ENCODE measurements at regions not wholly inside any gene's neighbourhood (a gene's known extent, or its start where the extent isn't known, plus 50 kb on each side); places are given as distances from the start of the nearest gene placed in this dataset.

- Histone ChIP-seq H3K36me3 (replicated peaks in 1 of 2) (no peaks in the 10 kb centered on the region), H3K4me3 (no peak overlapping the region), H3K9me3 (replicated peaks in 1 of 3) (no peaks in the 10 kb centered on the region), H3K27me3 (no peaks in the 10 kb centered on the region), H3K4me1 (replicated peaks in 1 of 2) (no peaks in the 10 kb centered on the region), H3K27ac (no peak overlapping the region)
- TF ChIP-seq CTCF (IDR thresholded peaks at IDR 0.05) (no peak), POLR2A (IDR thresholded peaks at IDR 0.05) (no peak)
- intact Hi-C loops (cut with DNase I), result no loop called here
- WGBS, 4 donors, result 84 to 90% (median 87%) methylated on average over 5 of the region's 5 CpGs
- DNase-seq, result no peak
Measured at GRCh38 chr3:189393598-189393997, 221.8 kb downstream of the TPRG1 start.

- no peaks in the 10 kb centered on the region for H3K9me3 ChIP-seq (replicated peaks in 1 of 3)
- no peak for DNase-seq
- no peaks in the 10 kb centered on the region for H3K36me3 ChIP-seq (replicated peaks in 1 of 2)
- 75 to 82% (median 78%) methylated on average over 7 of the region's 7 CpGs for WGBS, 4 donors
- H3K27me3 ChIP-seq, result no peaks in the 10 kb centered on the region
- no peak overlapping the region for H3K27ac ChIP-seq
- TF ChIP-seq POLR2A (IDR thresholded peaks at IDR 0.05) (no peak), CTCF (IDR thresholded peaks at IDR 0.05) (no peak)
- intact Hi-C loops (cut with DNase I), result no loop called here
- H3K4me1 ChIP-seq (replicated peaks in 1 of 2), result no peaks in the 10 kb centered on the region
- no peak overlapping the region for H3K4me3 ChIP-seq
Measured at GRCh38 chr3:189394599-189395121, 222.9 kb downstream of the TPRG1 start.

GRCh38 chr3:189395825-189396224 is 224.1 kb downstream of the TPRG1 start:
- TF ChIP-seq POLR2A (IDR thresholded peaks at IDR 0.05), result no peak
- TF ChIP-seq CTCF (IDR thresholded peaks at IDR 0.05), result no peak
- Histone ChIP-seq H3K9me3 (replicated peaks in 1 of 3) (no peaks in the 10 kb centered on the region), H3K27me3 (no peaks in the 10 kb centered on the region), H3K27ac (no peak overlapping the region), H3K4me3 (no peak overlapping the region), H3K36me3 (replicated peaks in 1 of 2) (no peaks in the 10 kb centered on the region), H3K4me1 (replicated peaks in 1 of 2) (no peaks in the 10 kb centered on the region)
- intact Hi-C loops (cut with DNase I), result no loop called here
- 83 to 92% (median 87%) methylated on average over 3 of the region's 3 CpGs for WGBS, 4 donors
- no peak for DNase-seq

- DNase-seq, result no peak
- H3K9me3 ChIP-seq (replicated peaks in 1 of 3), result peaks cover 0 to 10% (median 0%) of the 10 kb centered on the region in 3 donors
- H3K27me3 ChIP-seq, result no peaks in the 10 kb centered on the region
- TF ChIP-seq CTCF (IDR thresholded peaks at IDR 0.05), result no peak
- no peak for TF ChIP-seq POLR2A (IDR thresholded peaks at IDR 0.05)
- WGBS, 4 donors, result 88 to 95% (median 91%) methylated on average over 2 of the region's 2 CpGs
- H3K36me3 ChIP-seq (replicated peaks in 1 of 2), result no peaks in the 10 kb centered on the region
- no peaks in the 10 kb centered on the region for H3K4me1 ChIP-seq (replicated peaks in 1 of 2)
- no peak overlapping the region for H3K27ac ChIP-seq
- intact Hi-C loops (cut with DNase I), result no loop called here
- H3K4me3 ChIP-seq, result no peak overlapping the region
Measured at GRCh38 chr3:189398656-189399055, 226.9 kb downstream of the TPRG1 start.
